Muscle of leg (tissue), 3 donors: ENCODE measurements at regions not wholly inside any gene's neighbourhood (a gene's known extent, or its start where the extent isn't known, plus 50 kb on each side); places are given as distances from the start of the nearest gene placed in this dataset.

ENCODE experiments used
- DNase-seq: peaks from one replicate; pipeline ENCODE4 v3.0.0; 2013
- H3K27ac ChIP-seq: one replicate; pipeline ENCODE4 v1.5.1; 2013; ENCODE audit warnings: mild to moderate bottlenecking, low read length, control low read depth
- H3K27me3 ChIP-seq: one replicate; pipeline ENCODE4 v1.6.1; 2013; ENCODE audit warnings: low read length; ENCODE audit not compliant: control insufficient read depth, insufficient read depth
- H3K36me3 ChIP-seq: one replicate; pipeline ENCODE4 v1.6.1; 2013; ENCODE audit warnings: low read length; ENCODE audit not compliant: control insufficient read depth, insufficient read depth
- H3K4me1 ChIP-seq: one replicate; pipeline ENCODE4 v1.6.1; 2013; ENCODE audit warnings: low read length; ENCODE audit not compliant: control insufficient read depth, insufficient read depth
- H3K4me3 ChIP-seq: one replicate; pipeline ENCODE4 v1.5.1; 2013; ENCODE audit warnings: low read length, control low read depth
- H3K9me3 ChIP-seq: replicated peaks from 2 replicates; pipeline ENCODE4 v1.6.1; 2013; ENCODE audit warnings: low read depth, low read length; ENCODE audit not compliant: control insufficient read depth
- WGBS: methylation state at CpG from one replicate; pipeline ENCODE4 v1.1.5; 2013; ENCODE audit warnings: missing lambda C conversion rate; ENCODE audit not compliant: insufficient coverage; 5-methylcytosine and 5-hydroxymethylcytosine counted together

- Histone ChIP-seq H3K36me3 (no peaks in the 10 kb centered on the region), H3K4me3 (no peak overlapping the region), H3K4me1 (no peaks in the 10 kb centered on the region), H3K27ac (no peak overlapping the region), H3K9me3 (no peaks in the 10 kb centered on the region), H3K27me3 (no peaks in the 10 kb centered on the region)
- 86% methylated on average over 3 of the region's 4 CpGs for WGBS
- DNase-seq: no peak
Observed at GRCh38 chr2:58640042-58640441, 398.9 kb upstream of the FANCL start.

GRCh38 chr2:58638256-58638805, 397.2 kb upstream of the FANCL start:
- Histone ChIP-seq H3K27me3 (no peaks in the 10 kb centered on the region), H3K4me1 (no peaks in the 10 kb centered on the region), H3K36me3 (no peaks in the 10 kb centered on the region), H3K4me3 (no peak overlapping the region), H3K27ac (no peak overlapping the region), H3K9me3 (no peaks in the 10 kb centered on the region)
- DNase-seq: no peak
- WGBS: no CpG with 5 or more reads among the region's 3 CpGs

DNA sequence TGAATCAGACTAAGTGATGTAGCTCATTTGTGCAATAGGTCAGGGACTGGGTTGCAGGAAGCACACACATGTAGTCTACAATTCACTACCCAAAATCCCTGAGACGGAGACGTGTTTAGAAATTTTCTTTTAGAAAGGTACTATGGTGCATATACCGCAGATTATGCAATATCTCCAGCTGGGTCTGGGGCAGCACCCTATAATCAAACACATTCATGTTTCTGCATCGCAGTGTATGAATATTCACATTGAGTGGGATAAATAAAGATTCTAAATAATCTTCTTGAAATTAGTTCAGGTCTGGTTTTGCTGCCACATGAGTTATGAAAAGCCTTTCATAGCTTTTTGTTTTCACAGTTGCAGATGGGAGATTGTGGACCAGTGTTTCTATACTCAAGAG, 395.7 kb upstream of the FANCL start:
- Histone ChIP-seq H3K4me3 (no peak overlapping the region), H3K36me3 (no peaks in the 10 kb centered on the region), H3K4me1 (no peaks in the 10 kb centered on the region), H3K27ac (no peak overlapping the region), H3K9me3 (no peaks in the 10 kb centered on the region), H3K27me3 (no peaks in the 10 kb centered on the region)
- DNase-seq: no peak
- no CpG with 5 or more reads among the region's 4 CpGs for WGBS

DNA sequence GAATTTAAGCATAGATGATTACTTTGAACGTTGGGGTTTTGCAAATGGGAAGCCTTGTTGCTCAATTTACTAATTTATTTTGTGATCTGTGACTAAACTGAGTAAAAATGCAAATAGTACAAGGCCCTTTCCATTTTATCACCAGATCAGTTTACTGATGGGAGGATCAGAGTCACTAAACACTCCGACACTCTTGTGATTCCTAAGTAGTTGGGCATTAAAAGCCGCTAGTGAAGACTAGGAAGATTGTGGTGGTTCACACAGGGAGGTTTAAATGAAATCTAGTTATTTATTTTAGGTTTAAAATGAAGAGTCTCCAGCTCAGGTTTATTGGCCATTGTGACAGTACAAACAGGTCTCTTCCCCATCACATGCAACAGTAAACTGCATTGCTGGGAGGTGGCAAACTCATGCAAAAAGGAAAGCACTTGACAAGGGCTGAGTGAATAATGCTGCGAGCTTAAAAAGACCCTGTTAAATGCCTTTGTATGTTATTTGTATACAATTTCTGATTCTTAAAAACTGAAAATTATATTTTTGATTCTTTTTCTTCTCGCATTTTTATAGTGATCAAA, 394.8 kb upstream of the FANCL start:
- Histone ChIP-seq H3K4me1 (no peaks in the 10 kb centered on the region), H3K27ac (no peak overlapping the region), H3K9me3 (no peaks in the 10 kb centered on the region), H3K27me3 (no peaks in the 10 kb centered on the region), H3K36me3 (no peaks in the 10 kb centered on the region), H3K4me3 (no peak overlapping the region)
- 60% methylated on average over 1 of the region's 5 CpGs for WGBS
- no peak for DNase-seq

GRCh38 chr2:58634653-58635370, 393.7 kb upstream of the FANCL start:
- Histone ChIP-seq H3K36me3 (no peaks in the 10 kb centered on the region), H3K27ac (no peak overlapping the region), H3K27me3 (no peaks in the 10 kb centered on the region), H3K4me3 (no peak overlapping the region), H3K4me1 (no peaks in the 10 kb centered on the region), H3K9me3 (no peaks in the 10 kb centered on the region)
- DNase-seq: no peak
- 60% methylated on average over 1 of the region's 4 CpGs for WGBS

- Histone ChIP-seq H3K36me3 (no peaks in the 10 kb centered on the region), H3K27me3 (no peaks in the 10 kb centered on the region), H3K4me3 (no peak overlapping the region), H3K27ac (no peak overlapping the region), H3K9me3 (no peaks in the 10 kb centered on the region), H3K4me1 (no peaks in the 10 kb centered on the region)
- WGBS: no CpG with 5 or more reads among the region's 3 CpGs
- no peak for DNase-seq
Observed at GRCh38 chr2:58633613-58634365, 392.7 kb upstream of the FANCL start.

- DNase-seq: no peak
- WGBS: no CpG with 5 or more reads among the region's 1 CpG
- no peaks in the 10 kb centered on the region for H3K36me3 ChIP-seq
Observed at GRCh38 chr2:58631986-58632385, 390.9 kb upstream of the FANCL start.

DNA sequence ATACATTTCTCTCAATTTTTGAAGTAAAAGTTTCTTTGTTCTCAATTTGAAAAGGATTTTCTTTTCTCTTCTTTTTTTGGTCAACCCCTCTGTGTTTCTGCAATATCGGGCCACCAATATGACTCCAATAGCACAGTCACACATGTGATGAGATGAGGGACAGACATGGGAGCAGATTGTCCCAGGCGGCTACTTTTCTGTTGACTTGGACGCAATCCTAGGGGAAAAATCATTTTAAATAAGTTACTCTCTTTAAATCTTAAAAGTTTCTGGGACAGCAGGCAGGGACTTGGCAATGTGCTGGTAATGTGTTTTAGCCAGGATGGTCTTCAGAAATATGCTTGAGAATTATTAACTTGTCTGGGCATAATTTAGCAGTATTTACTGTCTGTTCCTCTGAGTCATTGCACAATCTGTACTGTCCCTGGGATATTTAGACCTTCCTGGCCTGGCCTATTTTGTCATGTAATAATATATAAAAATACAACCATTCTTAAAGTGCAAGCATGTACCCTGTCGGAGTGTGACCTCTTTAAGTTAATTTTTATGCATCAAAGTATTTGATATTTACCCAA, 388.5 kb upstream of the FANCL start:
- no peaks in the 10 kb centered on the region for H3K9me3 ChIP-seq
- DNase-seq: no peak
- no CpG with 5 or more reads among the region's 4 CpGs for WGBS
- H3K27ac ChIP-seq: no peak overlapping the region
- no peaks in the 10 kb centered on the region for H3K27me3 ChIP-seq
- H3K36me3 ChIP-seq: no peaks in the 10 kb centered on the region
- no peaks in the 10 kb centered on the region for H3K4me1 ChIP-seq
- H3K4me3 ChIP-seq: no peak overlapping the region

More at GRCh38 chr2:58631986-58632385, 390.9 kb upstream of the FANCL start:
- Histone ChIP-seq H3K27me3 (no peaks in the 10 kb centered on the region), H3K4me1 (no peaks in the 10 kb centered on the region), H3K27ac (no peak overlapping the region), H3K4me3 (no peak overlapping the region), H3K9me3 (no peaks in the 10 kb centered on the region)

DNA sequence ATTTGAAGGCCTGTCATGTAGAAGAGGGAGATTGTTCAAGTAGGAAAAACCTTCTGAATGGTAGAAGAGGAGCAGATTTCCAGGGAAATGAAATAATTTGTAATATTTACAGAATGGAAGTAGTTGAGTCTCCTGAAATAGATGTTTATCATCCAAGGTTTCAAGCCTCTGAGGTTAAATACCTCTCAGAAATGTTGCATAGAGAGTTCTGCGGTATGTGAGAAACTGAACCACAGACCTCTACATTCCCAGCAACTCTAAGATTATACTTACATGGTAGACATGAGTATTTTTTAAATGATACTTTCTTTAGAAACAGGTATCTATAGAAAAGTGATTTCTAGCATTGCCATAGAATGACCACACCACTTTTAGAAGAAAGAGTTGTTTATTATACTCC, 379.8 kb upstream of the FANCL start:
- WGBS: no CpG with 5 or more reads among the region's 1 CpG
- Histone ChIP-seq H3K27me3 (no peaks in the 10 kb centered on the region), H3K9me3 (no peaks in the 10 kb centered on the region), H3K4me1 (no peaks in the 10 kb centered on the region), H3K27ac (no peak overlapping the region), H3K4me3 (no peak overlapping the region), H3K36me3 (no peaks in the 10 kb centered on the region)
- DNase-seq: no peak

GRCh38 chr2:58620093-58620492, 379.0 kb upstream of the FANCL start:
- Histone ChIP-seq H3K27me3 (no peaks in the 10 kb centered on the region), H3K4me1 (no peaks in the 10 kb centered on the region), H3K4me3 (no peak overlapping the region), H3K27ac (no peak overlapping the region), H3K9me3 (no peaks in the 10 kb centered on the region), H3K36me3 (no peaks in the 10 kb centered on the region)
- no peak for DNase-seq
- WGBS: no CpG with 5 or more reads among the region's 5 CpGs
